Ishikawa (cell line): ENCODE measurements at regions not wholly inside any gene's neighbourhood (a gene's known extent, or its start where the extent isn't known, plus 50 kb on each side); places are given as distances from the start of the nearest gene placed in this dataset.

Experiments used
- TAF1 ChIP-seq: IDR thresholded peaks from 2 replicates; pipeline ENCODE4 v1.6.1; 2012; ENCODE audit warnings: low read depth, mild to moderate bottlenecking
- YY1 ChIP-seq: IDR thresholded peaks from 2 replicates; pipeline ENCODE4 v1.6.1; 2012; ENCODE audit warnings: low read depth

GRCh38 chr2:240295256-240296103, 140.0 kb upstream of the GPC1 start:
- no peak for TF ChIP-seq YY1
- no peak for TF ChIP-seq TAF1
